GM19043 (cell line): ENCODE measurements at regions not wholly inside any gene's neighbourhood (a gene's known extent, or its start where the extent isn't known, plus 50 kb on each side); places are given as distances from the start of the nearest gene placed in this dataset.
"Not testable (repeated sequence)": the region's sequence is repeated elsewhere in the genome, so short reads cannot be mapped to it uniquely, and the experiment has no call there.

Experiments
- ATAC-seq: cut with Tn5 transposase; IDR thresholded peaks from one replicate; pipeline ENCODE4 v1.9.1; 2021; ENCODE audit warnings: low read depth; ENCODE audit not compliant: unreplicated experiment

DNA sequence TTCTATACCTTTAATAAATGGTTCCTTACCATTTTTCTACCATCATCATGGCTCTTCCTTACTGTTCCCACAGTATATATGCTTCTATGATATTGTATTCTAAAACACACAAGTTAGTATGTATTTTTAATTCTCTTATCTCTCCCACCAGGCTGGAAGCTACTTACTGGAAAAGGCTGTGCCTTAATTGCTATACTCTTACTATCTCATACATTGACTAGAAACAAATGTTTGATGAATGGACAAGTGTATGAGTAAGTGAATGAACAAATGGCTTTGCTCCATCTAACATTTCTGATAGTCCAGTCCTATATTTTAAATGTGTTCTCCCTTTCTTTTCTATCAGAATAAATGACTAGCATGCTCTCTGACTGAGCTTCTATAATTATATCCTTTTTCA is 320.8 kb upstream of the RASGEF1B start:
- ATAC-seq, result no peak

DNA sequence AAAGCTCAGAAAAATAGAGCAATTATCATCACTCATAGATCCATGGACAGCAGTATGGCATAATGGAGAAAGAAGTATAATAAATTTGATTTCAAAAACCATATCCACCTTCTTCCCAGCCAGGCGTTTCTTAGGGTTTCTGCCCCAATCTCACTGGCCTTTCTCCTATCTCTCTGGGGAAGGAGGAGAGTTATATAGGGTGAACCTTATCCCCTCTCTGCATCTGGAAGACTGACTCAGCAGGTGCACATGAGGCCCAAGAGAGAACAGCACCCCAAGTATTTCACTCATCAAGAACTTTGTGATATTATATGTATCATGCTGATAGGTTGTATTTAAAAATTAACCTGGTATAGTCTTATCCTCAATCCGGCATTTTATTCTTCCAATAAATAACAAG is 318.8 kb upstream of the RASGEF1B start:
- no peak for ATAC-seq

DNA sequence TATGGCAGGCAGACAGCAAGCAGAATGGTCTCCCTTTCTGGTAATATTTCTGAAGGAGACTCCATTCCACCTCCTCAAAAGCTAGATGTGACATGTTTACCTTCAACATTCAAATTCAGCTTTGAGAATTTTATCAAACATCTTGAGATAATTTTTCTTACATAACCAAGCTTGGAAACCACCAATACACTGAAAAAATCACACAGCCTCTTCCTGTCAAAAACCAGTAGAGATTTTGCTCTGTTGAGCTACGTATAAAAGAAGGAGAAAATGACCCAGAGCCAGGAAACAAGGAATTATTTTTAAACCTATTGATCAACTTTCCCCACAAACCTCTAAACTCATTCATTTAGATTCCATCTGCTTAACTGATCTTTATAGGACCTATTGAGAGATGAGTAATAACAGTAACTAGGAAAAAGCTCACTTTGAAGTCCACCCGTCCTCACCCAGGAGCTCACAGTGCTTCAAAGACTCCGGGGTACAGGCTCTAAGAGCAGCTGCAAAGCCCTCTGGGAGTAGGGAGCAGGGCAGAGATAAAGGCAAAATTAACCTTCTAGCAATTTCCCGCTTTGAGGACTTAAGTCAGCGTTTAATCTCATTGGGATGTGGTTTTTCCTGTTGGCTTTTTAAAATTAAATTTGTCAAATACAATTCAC is 318.2 kb upstream of the RASGEF1B start:
- ATAC-seq, result no peak

DNA sequence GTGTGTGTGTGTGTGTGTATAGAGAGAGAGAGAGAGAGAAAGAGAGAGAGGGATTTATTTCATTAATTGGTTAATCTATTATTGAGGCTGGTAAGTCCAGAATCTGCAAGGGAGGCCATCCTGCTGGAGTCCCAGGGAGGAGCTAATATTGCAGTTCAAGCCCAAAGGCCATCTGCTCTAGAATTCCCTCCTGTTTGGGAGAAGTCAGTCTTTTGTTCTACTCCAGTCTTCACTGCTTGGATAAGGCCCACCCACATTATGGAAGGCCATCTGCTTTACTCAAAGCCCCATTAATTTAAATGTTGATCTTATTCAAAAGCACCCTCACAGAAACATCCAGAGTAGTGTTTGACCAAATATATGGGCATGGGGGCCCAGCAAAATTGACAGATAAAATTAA is 317.5 kb upstream of the RASGEF1B start:
- ATAC-seq, result no peak

DNA sequence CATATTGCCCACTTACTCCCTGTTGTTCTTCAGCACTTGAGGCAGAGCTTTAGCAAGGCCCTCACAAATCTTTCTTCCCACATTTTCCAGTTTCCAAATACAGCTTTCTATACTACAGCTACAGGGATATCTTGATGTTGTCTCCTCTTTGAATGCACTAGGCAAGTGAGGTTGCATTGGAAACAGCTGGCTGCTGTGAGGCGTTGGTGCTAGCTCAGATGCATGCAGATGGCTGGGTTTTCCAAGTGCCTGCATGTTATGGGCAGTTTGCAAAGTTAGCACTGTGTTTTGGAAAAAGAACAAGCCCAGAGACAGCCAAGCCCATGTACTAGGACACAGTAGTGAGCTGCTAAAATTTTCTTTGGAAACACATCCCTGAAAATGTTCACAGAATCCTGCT is 315.1 kb upstream of the RASGEF1B start:
- no peak for ATAC-seq

DNA sequence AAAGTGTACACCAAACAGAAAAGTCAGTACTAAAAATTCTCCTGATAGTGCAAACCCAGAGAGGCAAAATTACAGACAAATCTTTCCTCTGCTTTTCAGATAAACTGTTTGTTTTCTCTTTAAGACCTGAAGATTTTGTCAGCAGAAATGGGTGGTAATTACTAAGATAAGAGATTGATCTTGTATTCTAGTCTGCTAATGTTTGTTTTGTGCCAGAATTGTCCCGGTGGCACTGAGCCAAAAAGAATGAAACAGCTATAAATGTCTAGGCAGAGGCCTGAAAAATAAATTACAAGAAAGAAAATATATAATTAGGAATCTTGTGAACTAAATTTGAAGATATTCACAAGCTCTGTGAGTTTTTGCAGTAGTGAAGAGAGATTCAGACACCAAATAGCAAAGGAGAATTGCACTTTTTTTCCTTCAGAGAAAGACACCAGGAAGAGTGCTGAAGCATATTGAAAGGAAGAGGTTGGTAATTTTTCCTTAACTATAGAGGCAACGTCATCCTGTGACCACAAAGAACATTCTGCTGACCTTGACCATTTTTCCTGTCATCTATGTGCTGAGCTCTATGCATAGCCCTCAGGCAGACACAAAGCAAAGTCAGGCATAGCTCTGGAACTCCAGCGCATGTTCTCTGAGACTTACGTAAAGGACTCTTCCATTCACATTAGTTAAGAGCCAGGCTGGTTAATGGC is 314.5 kb upstream of the RASGEF1B start:
- no peak for ATAC-seq

DNA sequence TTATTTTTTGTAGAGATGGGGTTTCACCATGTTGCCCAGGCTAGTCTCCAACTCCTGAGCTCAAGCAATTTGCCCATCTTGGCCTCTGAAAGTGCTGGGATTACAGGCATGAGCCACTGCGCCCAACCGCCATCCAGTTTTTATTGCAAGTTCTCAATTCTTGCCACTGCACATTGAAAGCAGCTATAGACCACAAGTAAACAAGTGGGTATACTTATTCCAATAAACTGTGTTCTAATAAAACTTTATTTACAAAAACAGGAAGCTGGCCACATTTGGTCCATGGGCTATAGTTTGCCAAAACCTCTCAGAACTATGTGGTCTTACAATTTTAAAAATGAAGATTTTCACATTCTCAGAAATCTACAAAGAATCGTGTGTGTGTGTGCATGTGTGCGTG is 313.6 kb upstream of the RASGEF1B start:
- ATAC-seq, result no peak

DNA sequence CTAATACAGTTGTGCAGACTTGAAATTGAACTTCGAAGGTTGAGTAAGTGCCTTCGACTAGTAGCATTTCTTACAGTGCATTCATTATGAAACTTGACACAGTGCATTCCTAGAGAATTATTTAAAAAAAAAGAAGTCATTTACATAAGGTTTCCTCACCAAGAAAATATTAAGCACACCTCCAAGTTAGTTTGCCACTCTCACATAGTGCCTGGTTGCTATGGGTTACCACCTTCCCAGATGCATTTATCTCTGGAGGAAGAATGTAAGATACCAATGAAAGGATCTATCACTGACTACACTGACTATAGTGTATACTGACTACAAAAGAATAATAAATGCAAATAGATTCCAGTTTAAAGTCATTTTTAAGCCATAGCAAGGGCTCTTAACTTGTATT is 311.9 kb upstream of the RASGEF1B start:
- ATAC-seq, result no peak

DNA sequence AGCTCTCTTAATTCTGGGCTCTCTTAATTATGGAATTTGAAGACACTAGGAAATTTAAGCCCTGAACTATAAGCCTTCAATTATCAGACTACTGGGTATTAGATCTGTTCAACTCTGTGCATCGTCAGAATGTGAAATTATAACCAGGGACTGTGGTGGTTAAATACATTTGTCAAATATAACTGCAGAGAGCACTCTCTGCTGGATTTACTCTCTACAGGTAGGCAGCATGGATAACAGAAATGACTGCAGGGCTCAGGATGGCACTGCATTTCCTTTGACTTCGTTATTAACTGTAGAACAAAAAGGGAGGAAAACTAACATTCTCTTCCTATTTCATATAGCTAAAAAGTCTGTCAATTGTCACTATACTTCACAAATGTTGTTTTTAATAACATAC is 310.1 kb upstream of the RASGEF1B start:
- ATAC-seq, result no peak

DNA sequence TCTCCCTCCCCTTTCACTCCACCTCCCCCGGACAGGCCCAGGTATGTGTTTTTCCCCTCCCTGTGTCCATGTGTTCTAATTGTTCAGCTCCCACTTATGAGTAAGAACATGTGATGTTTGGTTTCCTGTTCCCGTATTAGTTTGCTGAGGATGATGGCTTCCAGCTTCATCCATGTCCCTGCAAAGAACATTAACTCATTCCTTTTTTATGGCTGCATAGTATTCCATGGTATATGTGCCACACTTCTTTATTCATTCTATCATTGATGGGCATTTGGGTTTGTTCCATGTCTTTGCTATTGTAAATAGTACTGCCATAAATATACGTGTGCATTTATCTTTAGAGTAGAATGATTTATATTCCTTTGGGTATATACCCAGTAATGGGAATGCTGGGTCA is 306.0 kb upstream of the RASGEF1B start:
- ATAC-seq, result not testable (repeated sequence)

DNA sequence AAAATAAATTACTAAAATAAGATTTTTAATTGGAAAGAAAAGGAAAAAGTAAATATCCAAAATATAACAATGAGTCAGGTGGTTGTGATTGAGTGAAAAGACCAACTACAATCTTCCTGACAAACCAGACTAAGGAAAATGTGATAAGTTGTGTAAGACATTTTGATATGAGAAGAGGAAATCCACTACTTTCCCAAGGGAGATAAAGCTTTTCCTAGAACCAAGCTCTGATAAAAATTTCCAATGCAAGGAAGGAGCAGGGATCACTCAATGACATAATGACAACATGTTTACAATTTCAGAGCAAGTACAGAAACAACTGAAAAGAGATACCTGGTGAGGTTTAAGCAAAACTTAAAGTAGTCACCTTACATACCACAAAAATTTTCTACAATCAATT is 305.1 kb upstream of the RASGEF1B start:
- no peak for ATAC-seq

DNA sequence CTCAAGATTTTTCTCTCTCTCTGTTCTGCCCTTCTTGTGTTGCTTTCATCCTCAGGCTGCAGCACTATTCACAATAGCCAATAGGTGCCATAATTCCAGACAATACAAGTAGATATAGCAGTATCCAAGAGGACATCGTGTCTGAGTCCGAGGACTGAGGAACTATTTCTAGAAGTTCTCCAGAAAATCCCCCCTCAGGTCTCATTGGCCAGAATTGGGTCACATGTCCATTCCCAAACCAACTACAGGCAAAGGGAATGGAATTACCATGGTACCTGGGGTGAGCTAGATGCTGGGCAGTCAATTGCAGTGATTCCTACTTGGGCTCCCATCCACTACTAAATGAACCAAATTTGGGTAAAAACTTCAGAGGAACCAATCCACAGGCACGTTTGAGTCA is 301.9 kb upstream of the RASGEF1B start:
- no peak for ATAC-seq

DNA sequence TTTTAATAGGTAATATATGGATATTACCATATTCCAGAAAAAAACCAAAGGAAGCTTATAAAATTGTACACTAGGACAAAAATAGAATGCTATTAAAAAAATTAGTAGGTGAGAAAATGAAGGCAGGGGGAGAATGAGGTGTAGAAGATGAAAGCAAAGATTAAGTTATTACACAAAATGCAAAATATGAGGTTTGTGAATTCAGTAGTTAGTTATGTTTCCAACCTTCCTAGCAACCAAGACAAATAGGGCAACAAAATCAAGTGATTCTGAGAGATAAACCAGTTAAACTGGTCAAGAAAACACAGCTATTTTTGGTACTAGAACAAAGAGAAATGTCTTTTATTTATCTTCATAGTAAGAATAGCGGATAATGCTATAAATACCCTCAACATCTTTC is 300.0 kb upstream of the RASGEF1B start:
- no peak for ATAC-seq

DNA sequence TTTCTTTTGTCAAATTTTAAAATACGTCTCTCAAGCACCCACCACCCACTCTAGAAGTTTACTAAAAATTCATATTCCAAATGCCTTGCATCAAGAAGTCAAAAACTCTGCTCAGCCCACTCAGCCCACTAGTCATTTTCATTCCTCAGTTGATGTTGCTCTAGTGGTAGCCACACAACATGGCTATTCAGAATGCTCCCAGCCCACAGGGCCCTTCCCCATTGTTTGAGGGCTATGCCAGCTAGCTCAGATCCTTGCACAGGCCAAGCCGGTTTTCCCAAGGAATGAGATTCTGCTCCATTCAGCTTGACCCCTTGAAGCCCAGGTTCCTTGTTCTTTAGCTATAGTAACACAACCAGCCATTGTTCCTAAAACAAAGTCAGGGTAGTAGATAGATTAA is 297.5 kb upstream of the RASGEF1B start:
- ATAC-seq, result no peak

DNA sequence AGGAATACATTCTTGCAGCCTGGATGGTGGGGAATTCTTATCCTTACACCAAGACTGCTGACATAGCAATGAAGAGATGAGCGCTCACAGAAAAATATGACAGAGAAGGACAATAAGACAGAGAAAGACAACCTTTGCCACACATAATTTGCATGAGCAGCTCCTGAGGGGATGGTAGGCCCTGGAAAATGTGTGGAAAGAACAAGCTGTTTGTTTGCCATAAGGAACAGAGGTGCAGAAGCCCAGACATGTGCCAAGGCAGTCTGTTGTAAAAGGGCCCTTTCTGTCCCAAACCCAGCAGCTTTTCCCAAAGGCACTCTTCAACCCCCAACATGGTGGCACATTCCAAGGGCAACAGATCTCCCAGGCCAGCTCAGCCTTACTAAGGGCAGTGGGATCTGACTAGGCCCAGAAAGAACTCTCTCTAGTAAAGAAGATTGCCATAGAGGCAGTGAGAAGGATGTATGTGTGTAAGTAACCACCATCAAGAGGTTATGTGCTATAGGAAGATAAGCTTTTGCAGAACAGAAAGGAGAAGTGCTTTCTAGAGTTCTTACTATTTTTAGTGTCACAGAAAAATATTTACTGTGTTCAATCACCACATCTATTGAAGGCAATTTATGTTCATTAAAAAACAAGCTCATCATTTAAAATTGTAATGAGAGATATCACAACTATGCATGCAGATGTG is 287.0 kb upstream of the RASGEF1B start:
- no peak for ATAC-seq

DNA sequence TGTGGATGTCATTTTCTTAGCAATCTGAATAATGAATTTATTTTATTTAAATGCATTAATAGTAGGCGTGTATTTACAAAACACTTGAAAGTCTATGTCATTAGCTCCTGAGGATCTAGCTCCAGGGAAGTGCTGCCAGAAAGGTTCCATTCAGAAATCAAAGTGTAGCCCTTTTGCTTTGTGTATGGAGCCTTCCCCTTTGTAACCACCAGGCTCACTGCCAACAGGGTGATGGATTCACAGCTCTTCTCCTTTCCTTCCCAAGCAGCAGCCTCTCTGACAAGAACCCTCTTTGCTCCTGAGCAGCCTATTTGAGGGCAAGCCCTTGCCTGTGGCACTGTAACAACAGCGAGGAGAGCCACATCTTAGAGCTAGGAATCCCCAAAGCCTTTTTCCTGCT is 286.0 kb upstream of the RASGEF1B start:
- no peak for ATAC-seq

DNA sequence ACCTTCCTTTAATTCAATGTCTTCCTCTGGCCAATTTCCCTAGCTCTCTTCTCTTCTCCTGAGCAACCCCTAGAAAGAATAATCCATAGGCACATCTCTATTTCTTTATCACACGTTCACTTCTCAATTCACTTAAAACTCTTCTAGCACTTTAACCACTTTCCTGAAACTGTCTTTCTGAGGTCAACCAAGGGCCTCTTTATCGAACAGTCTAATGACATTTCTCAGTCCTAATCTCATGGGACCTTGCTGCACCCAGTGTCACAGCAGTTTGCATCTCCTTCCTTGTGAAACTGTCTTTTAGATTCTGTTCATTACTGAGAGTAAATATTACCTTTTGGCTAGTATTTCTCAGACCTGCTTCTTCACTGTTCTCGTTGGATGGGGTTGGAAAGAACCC is 285.3 kb upstream of the RASGEF1B start:
- peak; percentile 88 for ATAC-seq

DNA sequence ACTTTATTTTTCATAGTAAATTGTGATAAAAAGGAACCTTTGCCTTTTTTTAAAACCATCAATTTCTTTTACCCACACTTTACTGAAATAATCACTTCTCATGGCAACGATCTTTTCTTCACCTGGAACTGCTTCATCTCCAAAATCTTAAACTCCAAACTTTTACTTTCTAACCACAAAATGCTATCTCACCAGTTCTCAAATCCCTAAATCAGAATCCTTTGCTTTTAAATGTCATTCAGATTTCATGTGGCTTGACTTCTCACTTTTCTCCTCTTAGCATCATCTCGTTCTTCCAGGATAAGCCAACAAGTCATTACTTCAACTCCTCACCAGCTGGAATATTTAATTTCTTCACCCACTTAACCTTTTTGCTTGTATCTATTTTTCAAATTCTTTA is 284.3 kb upstream of the RASGEF1B start:
- no peak for ATAC-seq

DNA sequence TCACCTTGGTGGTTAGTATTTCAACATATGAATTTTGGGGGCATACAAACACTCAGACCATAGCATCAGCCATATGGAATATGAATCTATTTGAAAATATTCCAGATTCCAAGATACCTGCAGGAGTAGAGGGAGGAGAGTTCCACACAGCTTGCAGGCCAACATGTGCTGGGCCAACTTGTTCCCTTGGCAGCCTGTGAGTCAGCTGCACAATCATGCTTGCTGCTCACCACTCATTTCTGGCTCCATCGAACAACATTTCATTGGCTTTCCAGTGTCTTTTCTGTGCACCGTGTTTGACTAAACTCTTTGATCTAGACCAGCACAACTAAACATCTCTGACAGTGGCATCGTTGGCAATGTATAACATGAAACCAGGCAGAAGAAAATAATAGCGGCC is 282.5 kb upstream of the RASGEF1B start:
- no peak for ATAC-seq

DNA sequence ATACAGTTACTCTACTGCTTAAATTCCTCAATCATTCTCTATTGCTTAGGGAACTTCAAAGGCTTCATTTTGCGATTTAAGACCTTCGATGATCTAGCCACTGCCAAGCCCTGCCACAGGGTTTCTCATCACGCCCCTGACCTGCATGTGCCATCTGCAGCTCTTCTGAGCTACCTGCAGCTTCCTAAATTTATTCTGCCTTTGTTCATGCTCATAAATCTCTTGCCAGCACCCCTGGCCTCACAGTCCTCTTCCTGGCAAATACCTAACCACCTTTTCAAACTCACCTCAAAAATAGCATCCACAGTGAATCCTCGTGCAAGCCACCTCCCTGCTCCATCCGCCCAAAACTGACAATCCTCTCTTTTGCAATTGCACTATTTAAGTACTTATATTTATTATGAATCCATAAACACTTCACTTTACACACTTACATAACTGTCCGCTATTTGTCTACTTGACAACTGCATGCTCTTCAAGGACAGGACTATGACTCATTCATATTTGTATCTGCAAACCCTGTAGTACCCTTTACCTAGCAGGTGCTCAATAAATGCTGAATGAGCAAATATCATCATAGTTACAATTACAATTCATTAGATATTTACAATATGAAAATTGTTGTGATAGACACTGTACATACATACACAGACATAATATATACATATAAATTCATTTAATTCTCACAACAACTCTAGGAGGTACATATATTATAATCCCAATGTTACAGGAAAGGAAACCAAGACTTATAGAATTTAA is 280.0 kb upstream of the RASGEF1B start:
- ATAC-seq, result no peak

DNA sequence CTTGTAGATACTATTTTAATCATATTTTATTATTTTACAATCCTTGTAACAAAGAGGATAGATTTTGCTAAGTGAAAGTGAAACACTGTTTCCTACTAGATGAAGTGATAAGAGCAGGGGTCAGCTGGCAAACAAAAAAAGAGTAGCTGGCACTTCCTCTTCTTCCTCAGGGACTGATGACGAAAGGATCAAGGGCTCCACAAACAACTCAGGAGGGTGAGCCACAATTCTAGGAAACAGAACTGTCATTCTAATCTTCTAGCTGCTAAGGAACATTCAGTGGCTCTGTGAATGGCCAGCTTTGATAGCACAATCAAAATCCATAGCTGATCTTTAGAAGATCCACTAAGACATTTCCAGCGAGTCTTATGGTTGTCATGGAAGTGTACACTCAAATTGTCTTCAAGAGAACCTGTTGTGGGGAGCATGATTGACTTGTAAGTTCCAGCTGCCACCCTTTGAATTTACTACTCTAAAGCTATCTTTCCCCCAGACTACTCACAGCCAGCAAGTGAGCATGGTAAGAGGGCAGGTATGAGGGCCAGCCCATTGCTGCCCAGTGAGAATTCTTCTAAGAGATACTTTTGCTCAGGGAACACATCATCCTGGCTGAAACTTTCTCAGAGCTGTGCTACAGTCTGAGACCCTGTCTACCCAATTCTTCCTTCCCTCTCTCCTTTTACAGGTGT is 275.7 kb upstream of the RASGEF1B start:
- no peak for ATAC-seq
